ENCODE measurements at regions not wholly inside any gene's neighbourhood (a gene's known extent, or its start where the extent isn't known, plus 50 kb on each side); places are given as distances from the start of the nearest gene placed in this dataset.

DNA sequence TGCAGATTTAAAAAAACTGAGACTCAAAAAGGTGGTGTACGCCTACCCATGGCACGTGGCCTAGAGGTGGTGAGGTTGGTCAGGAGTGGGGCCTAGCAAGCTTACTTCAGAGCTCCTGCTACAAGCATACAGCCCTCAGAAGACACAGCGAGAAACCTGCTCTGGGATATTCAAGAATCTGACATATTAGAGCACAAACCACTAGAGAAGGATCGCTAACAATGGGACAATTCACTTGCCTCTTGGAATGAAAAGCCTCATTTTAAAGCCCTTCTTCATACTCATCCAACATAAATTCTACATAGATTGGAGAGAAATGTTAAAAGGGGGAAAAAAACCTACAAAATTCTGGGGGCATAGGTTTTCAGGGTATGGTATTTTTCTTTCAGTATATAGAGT is 118.0 kb upstream of the ARHGEF3 start:
- no peak overlapping the region for H4K8ac ChIP-seq (ENCODE audit: low read depth in 2 of 2, low read length in 2 of 2)
- H2BK120ac ChIP-seq (ENCODE audit: low read depth, low read length) = no peak overlapping the region
- H3K23ac ChIP-seq (ENCODE audit: low read depth, low read length) = no peak overlapping the region
- intact Hi-C loops (cut with micrococcal nuclease) = no loop called here
- H2BK20ac ChIP-seq (ENCODE audit: low read depth, low read length) = no peak overlapping the region
- no peak overlapping the region for H4K5ac ChIP-seq (ENCODE audit: low read depth, low read length)
- no peaks in the 10 kb centered on the region for H3K79me1 ChIP-seq (ENCODE audit: low read depth in 1 of 2, low read length in 2 of 2)
- in situ Hi-C loops (cut with MboI; ENCODE audit: low sequenced_read_pairs) = no loop called here
- no CpG with 5 or more reads among the region's 4 CpGs for WGBS, 2 experiments (ENCODE audit: extremely low coverage in 2 of 2, insufficient read length in 1 of 2)
- H3K4ac ChIP-seq (ENCODE audit: low read depth, low read length) = no peak overlapping the region
- H3K27me3 ChIP-seq (ENCODE audit: control insufficient read depth, insufficient read depth, low read length) = peaks cover 3% of the 10 kb centered on the region
- no peaks in the 10 kb centered on the region for H3K36me3 ChIP-seq (ENCODE audit: control insufficient read depth, insufficient read depth, low read length)
- BruUV-seq (replicated peaks) = no TSS peak
- ChIA-PET CTCF (no interaction called here), POLR2A (ENCODE audit: unreplicated experiment) (no interaction called here)
- no peak overlapping the region for H3K18ac ChIP-seq (ENCODE audit: low read depth, low read length)
- no peak overlapping the region for H3K56ac ChIP-seq (ENCODE audit: extremely low read depth, insufficient read depth, low read length)
- H3K14ac ChIP-seq (replicated peaks; ENCODE audit: low read depth, low read length) = no peak overlapping the region
- no peak for ATAC-seq (ENCODE audit: low read depth)
- dilution Hi-C loops (cut with HindIII; ENCODE audit: low sequenced_read_pairs, unreplicated experiment) = no loop called here
- no peaks in the 10 kb centered on the region for H3K9me1 ChIP-seq (ENCODE audit: insufficient read depth, low read length)
- H3K9ac ChIP-seq (ENCODE audit: low read depth, low read length) = no peak overlapping the region
- no peak overlapping the region for H2AK5ac ChIP-seq (ENCODE audit: low read depth, low read length)
- no peaks in the 10 kb centered on the region for H4K20me1 ChIP-seq (ENCODE audit: insufficient read depth, low read length)
- H3K9me3 ChIP-seq (ENCODE audit: control insufficient read depth, insufficient read depth, low read length) = no peaks in the 10 kb centered on the region
- TF ChIP-seq MAFK (IDR thresholded peaks at IDR 0.05; ENCODE audit: low read depth, low read length) = no peak
- TF ChIP-seq SMC3 (IDR thresholded peaks at IDR 0.05; ENCODE audit: low read depth, low read length) = no peak
- TF ChIP-seq CHD1 (IDR thresholded peaks at IDR 0.05; ENCODE audit: low read depth, low read length) = no peak
- TF ChIP-seq RCOR1 (IDR thresholded peaks at IDR 0.05; ENCODE audit: insufficient replicate concordance, low read length) = no peak
- TF ChIP-seq FOS (IDR thresholded peaks at IDR 0.05; ENCODE audit: low read depth, low read length) = no peak
- TF ChIP-seq RFX5 (IDR thresholded peaks at IDR 0.05; ENCODE audit: low read depth, low read length) = no peak
- no peak for TF ChIP-seq MXI1 (IDR thresholded peaks at IDR 0.05; ENCODE audit: borderline replicate concordance, low read depth, low read length)
- no peak for DNase-seq
- H2BK5ac ChIP-seq (ENCODE audit: low read depth, low read length, poor library complexity, severe bottlenecking) = no peak overlapping the region
- H3K4me3 ChIP-seq (ENCODE audit: insufficient read depth, low read depth, low read length) = no peak overlapping the region
- no peak overlapping the region for H2BK15ac ChIP-seq (ENCODE audit: low read depth, low read length)
- H3K27ac ChIP-seq (ENCODE audit: insufficient read depth, low read length) = no peak overlapping the region
- no peak overlapping the region for H2AFZ ChIP-seq (replicated peaks; ENCODE audit: low read length, poor library complexity)
- H3K4me2 ChIP-seq (ENCODE audit: low read depth, low read length) = no peak overlapping the region
- H4K91ac ChIP-seq (ENCODE audit: insufficient read depth, low read depth, low read length) = no peak overlapping the region
- H3K4me1 ChIP-seq (ENCODE audit: control insufficient read depth, insufficient read depth, low read length) = peaks cover 4% of the 10 kb centered on the region
- no peak overlapping the region for H2AK9ac ChIP-seq (replicated peaks; ENCODE audit: low read depth, low read length, poor library complexity)
